Panc1 (cell line): ENCODE measurements at regions not wholly inside any gene's neighbourhood (a gene's known extent, or its start where the extent isn't known, plus 50 kb on each side); places are given as distances from the start of the nearest gene placed in this dataset.

ENCODE experiments used
- ATAC-seq: fragments of 200-7000 bp; cut with Tn5 transposase; 2 replicates; pipeline ENCODE4 v1.9.1; 2020; ENCODE audit warnings: mild to moderate bottlenecking, moderate library complexity
- BruUV-seq: library from RNA; stranded (reverse); fragments of 400-500 nt; replicated peaks from 2 replicates; lab custom pipeline; 2021; lab: Mats Ljungman, UMichigan
- CTCF ChIA-PET: fragments of 300-600 bp; sonication (Branson Sonifier 250); formaldehyde crosslinking; loops from one replicate; lab custom pipeline; 2022; ENCODE audit warnings: antibody characterized with exemption; lab: Charles Lee
- POLR2A ChIA-PET: fragments of 300-600 bp; sonication (Branson Sonifier 250); formaldehyde crosslinking; loops from one replicate; lab custom pipeline; 2022; ENCODE audit warnings: antibody characterized with exemption; lab: Charles Lee
- DNase-seq: peaks from one replicate; pipeline ENCODE4 v3.0.0-alpha.2; 2010; ENCODE audit warnings: low read depth, low spot score
- H3K27ac ChIP-seq: 2 replicates; pipeline ENCODE4 v1.5.1; 2011; ENCODE audit warnings: mild to moderate bottlenecking, low read length, inconsistent platforms
- H3K27me3 ChIP-seq: fragments of 200-500 bp; sonication (Bioruptor generic); 2 replicates; pipeline ENCODE4 v1.6.0; 2014; ENCODE audit warnings: low read length, inconsistent platforms; ENCODE audit not compliant: control insufficient read depth, insufficient read depth
- H3K36me3 ChIP-seq: fragments of 200-500 bp; sonication (Bioruptor generic); 2 replicates; pipeline ENCODE4 v1.5.1; 2014; ENCODE audit warnings: inconsistent platforms, mild to moderate bottlenecking, low read length, moderate library complexity; ENCODE audit not compliant: control insufficient read depth, insufficient read depth
- H3K4me1 ChIP-seq: 2 replicates; pipeline ENCODE4 v1.5.1; 2011; ENCODE audit warnings: inconsistent platforms, mild to moderate bottlenecking, low read length, moderate library complexity; ENCODE audit not compliant: control insufficient read depth, insufficient read depth
- H3K4me3 ChIP-seq, 2 experiments: 2 replicates each; pipeline ENCODE4 v1.5.1; 2011 to 2012; ENCODE audit warnings: low read depth in 2 of 2, low read length in 2 of 2, mild to moderate bottlenecking in 2 of 2, inconsistent platforms in 1 of 2, moderate library complexity in 1 of 2
- H3K9me3 ChIP-seq: fragments of 200-500 bp; sonication (Bioruptor generic); 2 replicates; pipeline ENCODE4 v1.5.1; 2014; ENCODE audit warnings: low read depth, mild to moderate bottlenecking, inconsistent platforms, low read length, moderate library complexity; ENCODE audit not compliant: control insufficient read depth, insufficient read depth
- POLR2AphosphoS5 ChIP-seq: IDR thresholded peaks from 2 replicates; pipeline ENCODE4 v1.6.1; 2012; ENCODE audit warnings: mild to moderate bottlenecking, low read depth, low read length, moderate library complexity
- REST ChIP-seq, 2 experiments: IDR thresholded peaks; 2 replicates each; pipeline ENCODE4 v1.6.1; 2011 to 2012; ENCODE audit warnings: low read depth in 2 of 2, control low read depth in 1 of 2, low read length in 1 of 2, mild to moderate bottlenecking in 1 of 2, moderate library complexity in 1 of 2; ENCODE audit not compliant: insufficient read depth in 1 of 2
- SIN3A ChIP-seq: IDR thresholded peaks from 2 replicates; pipeline ENCODE4 v1.6.1; 2012; ENCODE audit warnings: low read depth, mild to moderate bottlenecking, low read length, moderate library complexity, borderline replicate concordance; ENCODE audit not compliant: insufficient read depth
- TCF7L2 ChIP-seq: IDR thresholded peaks from 2 replicates; pipeline ENCODE4 v1.6.1; 2011; ENCODE audit warnings: mild to moderate bottlenecking, low read depth, low read length, inconsistent platforms
- in situ Hi-C: cut with HindIII; loops from 2 replicates; pipeline ENCODE4 v1.10.0; 2016; ENCODE audit warnings: low sequenced_read_pairs, low pct_unique_long_range_greater_than_20kb
- intact Hi-C: fragments of 100-400 bp; cut with micrococcal nuclease; formaldehyde crosslinking; loops from one replicate; pipeline ENCODE4 v1.10.0; 2022; ENCODE audit not compliant: unreplicated experiment
- TF ChIP-seq, protein P1 (sequence below): fragments of 450-650 bp; IDR thresholded peaks from 2 replicates; pipeline ENCODE4 v1.5.1; 2017; ENCODE audit warnings: mild to moderate bottlenecking

DNA sequence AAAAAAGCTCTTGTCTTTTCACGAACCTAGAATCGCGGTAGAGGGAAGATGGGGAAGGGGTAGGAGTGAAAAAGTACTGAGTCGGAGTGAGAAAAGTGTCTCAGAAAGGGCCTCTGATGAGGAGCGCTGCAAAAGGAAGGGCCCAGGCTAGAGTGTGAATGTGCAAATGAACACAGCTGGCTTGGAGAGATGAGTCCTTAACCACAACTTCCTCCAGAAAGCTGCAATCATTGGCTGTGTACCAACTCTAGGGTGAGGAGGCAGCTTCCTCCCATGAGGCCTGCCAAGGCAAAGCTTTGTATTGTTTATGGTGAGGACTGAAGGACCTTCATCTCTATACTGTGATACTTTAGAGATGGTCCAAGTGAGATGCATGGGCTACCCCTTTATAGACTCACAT lies 566.9 kb upstream of the ANO5 start:
- no TSS peak for BruUV-seq
- Histone ChIP-seq H3K27ac (no peak overlapping the region), H3K4me3 (no peak overlapping the region), H3K4me1 (no peaks in the 10 kb centered on the region), H3K36me3 (no peaks in the 10 kb centered on the region; the same call in 1 of the 2 replicates), H3K9me3 (no peaks in the 10 kb centered on the region), H3K27me3 (no peaks in the 10 kb centered on the region)
- ChIA-PET POLR2A (no interaction called here), CTCF (interaction anchor here (0.5 kb wide), 1 partner anchor 194 kb away, joined by 9 read pairs; no protein-coding TSS in a partner anchor)
- no peak for ATAC-seq
- TF ChIP-seq SIN3A: no peak
- no peak for TF ChIP-seq POLR2AphosphoS5
- no peak for TF ChIP-seq TCF7L2
- TF ChIP-seq, protein P1, sequence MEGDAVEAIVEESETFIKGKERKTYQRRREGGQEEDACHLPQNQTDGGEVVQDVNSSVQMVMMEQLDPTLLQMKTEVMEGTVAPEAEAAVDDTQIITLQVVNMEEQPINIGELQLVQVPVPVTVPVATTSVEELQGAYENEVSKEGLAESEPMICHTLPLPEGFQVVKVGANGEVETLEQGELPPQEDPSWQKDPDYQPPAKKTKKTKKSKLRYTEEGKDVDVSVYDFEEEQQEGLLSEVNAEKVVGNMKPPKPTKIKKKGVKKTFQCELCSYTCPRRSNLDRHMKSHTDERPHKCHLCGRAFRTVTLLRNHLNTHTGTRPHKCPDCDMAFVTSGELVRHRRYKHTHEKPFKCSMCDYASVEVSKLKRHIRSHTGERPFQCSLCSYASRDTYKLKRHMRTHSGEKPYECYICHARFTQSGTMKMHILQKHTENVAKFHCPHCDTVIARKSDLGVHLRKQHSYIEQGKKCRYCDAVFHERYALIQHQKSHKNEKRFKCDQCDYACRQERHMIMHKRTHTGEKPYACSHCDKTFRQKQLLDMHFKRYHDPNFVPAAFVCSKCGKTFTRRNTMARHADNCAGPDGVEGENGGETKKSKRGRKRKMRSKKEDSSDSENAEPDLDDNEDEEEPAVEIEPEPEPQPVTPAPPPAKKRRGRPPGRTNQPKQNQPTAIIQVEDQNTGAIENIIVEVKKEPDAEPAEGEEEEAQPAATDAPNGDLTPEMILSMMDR: no peak
- no peak for TF ChIP-seq REST (IDR thresholded peaks at IDR 0.05; ENCODE audit: insufficient read depth in 1 of 2, low read depth in 2 of 2, low read length in 1 of 2)
- in situ Hi-C loops (no loop called here), intact Hi-C loops (no loop called here)
- no peak for DNase-seq

GRCh38 chr11:21628641-21629040 lies 564.2 kb upstream of the ANO5 start:
- in situ Hi-C loops (no loop called here), intact Hi-C loops (no loop called here)
- H3K27me3 ChIP-seq: no peaks in the 10 kb centered on the region
- ChIA-PET POLR2A (no interaction called here), CTCF (no interaction called here)
- no peak for DNase-seq
- no peak overlapping the region for H3K4me3 ChIP-seq
- ATAC-seq: no peak
- H3K27ac ChIP-seq: no peak overlapping the region
- TF ChIP-seq REST (IDR thresholded peaks at IDR 0.05; ENCODE audit: insufficient read depth in 1 of 2, low read depth in 2 of 2, low read length in 1 of 2): no peak
- TF ChIP-seq POLR2AphosphoS5: no peak
- no peak for TF ChIP-seq SIN3A
- TF ChIP-seq, protein P1: no peak
- no peak for TF ChIP-seq TCF7L2
- H3K9me3 ChIP-seq: no peaks in the 10 kb centered on the region
- no peaks in the 10 kb centered on the region for H3K4me1 ChIP-seq
- H3K36me3 ChIP-seq: no peaks in the 10 kb centered on the region
- no TSS peak for BruUV-seq
